Prostate gland (tissue), 2 donors: ENCODE measurements at regions not wholly inside any gene's neighbourhood (a gene's known extent, or its start where the extent isn't known, plus 50 kb on each side); places are given as distances from the start of the nearest gene placed in this dataset.

Source experiments
- CTCF ChIP-seq, 4 experiments: fragments of 200-600 bp in 2 of 4; fragments of 450-650 bp in 2 of 4; sonication (generic) in 2 of 4; IDR thresholded peaks; 1 replicate in 3 of 4; 2 replicates in 1 of 4; pipeline ENCODE4 v1.5.1; 2016 to 2019; ENCODE audit warnings: antibody characterized with exemption in 4 of 4, mild to moderate bottlenecking in 2 of 4, moderate library complexity in 2 of 4
- POLR2A ChIP-seq: fragments of 450-650 bp; IDR thresholded peaks from one replicate; pipeline ENCODE4 v1.6.1; 2016; ENCODE audit warnings: antibody characterized with exemption, mild to moderate bottlenecking

- TF ChIP-seq CTCF (IDR thresholded peaks at IDR 0.05) (no peak), POLR2A (no peak)
These were observed 287.6 kb upstream of the CDH11 start for GRCh38 chr16:65409510-65409909.
